Hepatocyte (in vitro differentiated cells): ENCODE measurements at regions not wholly inside any gene's neighbourhood (a gene's known extent, or its start where the extent isn't known, plus 50 kb on each side); places are given as distances from the start of the nearest gene placed in this dataset.

Experiments
- DNase-seq: peaks from one replicate; pipeline ENCODE4 v3.0.0-alpha.2; 2016; ENCODE audit warnings: low spot score
- H2AFZ ChIP-seq: fragments of 200-600 bp; sonication (generic); 2 replicates; pipeline ENCODE4 v1.6.0; 2016; ENCODE audit warnings: antibody characterized with exemption, mild to moderate bottlenecking
- H3K27ac ChIP-seq: fragments of 200-600 bp; sonication (generic); 2 replicates; pipeline ENCODE4 v1.5.1; 2016; ENCODE audit warnings: mild to moderate bottlenecking
- H3K27me3 ChIP-seq: fragments of 200-600 bp; sonication (generic); 2 replicates; pipeline ENCODE4 v1.6.1; 2016
- H3K36me3 ChIP-seq: fragments of 200-600 bp; sonication (generic); replicated peaks from 2 replicates; pipeline ENCODE4 v1.5.1; 2016; ENCODE audit warnings: low read depth; ENCODE audit not compliant: insufficient read depth
- H3K4me1 ChIP-seq: fragments of 200-600 bp; sonication (generic); 2 replicates; pipeline ENCODE4 v1.5.1; 2016; ENCODE audit warnings: mild to moderate bottlenecking, moderate library complexity; ENCODE audit not compliant: insufficient read depth
- H3K4me2 ChIP-seq: fragments of 200-600 bp; sonication (generic); 2 replicates; pipeline ENCODE4 v1.6.0; 2016
- H3K4me3 ChIP-seq: fragments of 200-600 bp; sonication (generic); 2 replicates; pipeline ENCODE4 v1.5.1; 2016; ENCODE audit warnings: mild to moderate bottlenecking
- H3K79me2 ChIP-seq: fragments of 200-600 bp; sonication (generic); 2 replicates; pipeline ENCODE4 v1.6.0; 2017; ENCODE audit warnings: mild to moderate bottlenecking
- H3K9me2 ChIP-seq: fragments of 200-600 bp; sonication (generic); replicated peaks from 2 replicates; pipeline ENCODE4 v1.6.0; 2017; ENCODE audit warnings: mild to moderate bottlenecking; ENCODE audit not compliant: insufficient read depth
- H3K9me3 ChIP-seq: fragments of 200-600 bp; sonication (generic); 2 replicates; pipeline ENCODE4 v1.5.1; 2016; ENCODE audit warnings: low read depth, mild to moderate bottlenecking
- H4K20me1 ChIP-seq: fragments of 200-600 bp; sonication (generic); 2 replicates; pipeline ENCODE4 v1.6.0; 2016; ENCODE audit warnings: mild to moderate bottlenecking; ENCODE audit not compliant: insufficient read depth, poor library complexity, severe bottlenecking
- CTCF ChIP-seq: fragments of 200-600 bp; sonication (generic); IDR thresholded peaks from 2 replicates; pipeline ENCODE4 v1.5.1; 2016; ENCODE audit warnings: antibody characterized with exemption, mild to moderate bottlenecking; ENCODE audit not compliant: poor library complexity
- EZH2 ChIP-seq: fragments of 200-600 bp; sonication (generic); IDR thresholded peaks from 2 replicates; pipeline ENCODE4 v1.6.1; 2016; ENCODE audit warnings: antibody characterized with exemption, mild to moderate bottlenecking, borderline replicate concordance
- EZH2phosphoT487 ChIP-seq: fragments of 200-600 bp; sonication (generic); IDR thresholded peaks from one replicate; pipeline ENCODE4 v1.6.1; 2018; ENCODE audit warnings: antibody characterized with exemption, mild to moderate bottlenecking, low read depth, moderate library complexity; ENCODE audit not compliant: unreplicated experiment, severe bottlenecking
- WGBS: methylation state at CpG from one replicate; pipeline ENCODE4 v1.1.6; 2016; ENCODE audit warnings: low lambda C conversion rate; ENCODE audit errors: missing lambda C conversion rate; 5-methylcytosine and 5-hydroxymethylcytosine counted together

- H3K27me3 ChIP-seq: no peaks in the 10 kb centered on the region
- no peaks in the 10 kb centered on the region for H3K79me2 ChIP-seq
- no peaks in the 10 kb centered on the region for H3K9me2 ChIP-seq
- H4K20me1 ChIP-seq: no peaks in the 10 kb centered on the region
- no peaks in the 10 kb centered on the region for H3K36me3 ChIP-seq
- no peak for DNase-seq
- H3K4me2 ChIP-seq: no peak overlapping the region
- no peaks in the 10 kb centered on the region for H3K9me3 ChIP-seq
- TF ChIP-seq EZH2 (no peak), EZH2phosphoT487 (no peak), CTCF (no peak)
- no peak overlapping the region for H2AFZ ChIP-seq
- no peaks in the 10 kb centered on the region for H3K4me1 ChIP-seq
- no peak overlapping the region for H3K4me3 ChIP-seq
- no peak overlapping the region for H3K27ac ChIP-seq
Observed at GRCh38 chr2:156852681-156853080, 404.8 kb upstream of the GALNT5 start.

- Histone ChIP-seq H3K9me2 (no peaks in the 10 kb centered on the region), H4K20me1 (no peaks in the 10 kb centered on the region), H3K4me2 (no peak overlapping the region), H3K27me3 (no peaks in the 10 kb centered on the region), H2AFZ (no peak overlapping the region), H3K36me3 (no peaks in the 10 kb centered on the region), H3K4me1 (no peaks in the 10 kb centered on the region), H3K27ac (no peak overlapping the region), H3K4me3 (no peak overlapping the region), H3K79me2 (no peaks in the 10 kb centered on the region), H3K9me3 (no peaks in the 10 kb centered on the region)
- WGBS: 72% methylated on average over 2 of the region's 2 CpGs
- TF ChIP-seq EZH2phosphoT487 (no peak), EZH2 (no peak), CTCF (no peak)
- DNase-seq: no peak
Observed at GRCh38 chr2:156864325-156864724, 393.2 kb upstream of the GALNT5 start.

GRCh38 chr2:156864753-156865152 is 392.8 kb upstream of the GALNT5 start:
- no peak overlapping the region for H2AFZ ChIP-seq
- H3K9me3 ChIP-seq: no peaks in the 10 kb centered on the region
- no peaks in the 10 kb centered on the region for H3K9me2 ChIP-seq
- no peaks in the 10 kb centered on the region for H3K4me1 ChIP-seq
- H3K36me3 ChIP-seq: no peaks in the 10 kb centered on the region
- H3K4me3 ChIP-seq: no peak overlapping the region
- no peak overlapping the region for H3K4me2 ChIP-seq
- H3K27ac ChIP-seq: no peak overlapping the region
- no peak for DNase-seq
- no peaks in the 10 kb centered on the region for H4K20me1 ChIP-seq
- TF ChIP-seq CTCF (no peak), EZH2phosphoT487 (no peak), EZH2 (no peak)
- no peaks in the 10 kb centered on the region for H3K27me3 ChIP-seq
- WGBS: 87% methylated on average over 6 of the region's 6 CpGs
- H3K79me2 ChIP-seq: no peaks in the 10 kb centered on the region

- no peak overlapping the region for H2AFZ ChIP-seq
- TF ChIP-seq EZH2phosphoT487 (no peak), CTCF (no peak), EZH2 (no peak)
- no peak overlapping the region for H3K4me2 ChIP-seq
- H3K36me3 ChIP-seq: no peaks in the 10 kb centered on the region
- no peaks in the 10 kb centered on the region for H4K20me1 ChIP-seq
- H3K79me2 ChIP-seq: no peaks in the 10 kb centered on the region
- no peaks in the 10 kb centered on the region for H3K9me2 ChIP-seq
- H3K9me3 ChIP-seq: no peaks in the 10 kb centered on the region
- no peak overlapping the region for H3K27ac ChIP-seq
- H3K4me1 ChIP-seq: no peaks in the 10 kb centered on the region
- 97% methylated on average over 2 of the region's 2 CpGs for WGBS
- no peak overlapping the region for H3K4me3 ChIP-seq
- no peak for DNase-seq
- H3K27me3 ChIP-seq: no peaks in the 10 kb centered on the region
Observed at GRCh38 chr2:156867201-156867600, 390.3 kb upstream of the GALNT5 start.
